Natural killer cell (primary cell): ENCODE measurements at regions not wholly inside any gene's neighbourhood (a gene's known extent, or its start where the extent isn't known, plus 50 kb on each side); places are given as distances from the start of the nearest gene placed in this dataset.

ENCODE experiments used
- ATAC-seq, 3 donors: fragments of 150-1000 bp in 2 of 3; fragments of 200-7000 bp in 1 of 3; cut with Tn5 transposase; 1 replicate in 1 of 3; 2 replicates in 2 of 3; pipeline ENCODE4 v1.10.0; 2021; ENCODE audit warnings: mild to moderate bottlenecking in 2 of 3, moderate library complexity in 2 of 3
- DNase-seq, 2 donors: peaks; one replicate each; pipeline versions ENCODE4 v3.0.0 to v3.0.0-alpha.2; 2013 to 2021; ENCODE audit warnings: mixed read lengths in 1 of 2
- H3K27ac ChIP-seq: one replicate; pipeline ENCODE4 v1.5.1; 2013; ENCODE audit warnings: mild to moderate bottlenecking, low read length
- H3K27me3 ChIP-seq: one replicate; pipeline ENCODE4 v1.6.1; 2013; ENCODE audit warnings: low read length; ENCODE audit not compliant: control insufficient read depth, insufficient read depth
- H3K36me3 ChIP-seq: one replicate; pipeline ENCODE4 v1.6.1; 2013; ENCODE audit warnings: low read length; ENCODE audit not compliant: control insufficient read depth, insufficient read depth
- H3K4me1 ChIP-seq: one replicate; pipeline ENCODE4 v1.6.1; 2013; ENCODE audit warnings: low read length; ENCODE audit not compliant: control insufficient read depth, insufficient read depth
- H3K4me3 ChIP-seq: one replicate; pipeline ENCODE4 v1.5.1; 2013; ENCODE audit warnings: low read length
- H3K9me3 ChIP-seq: one replicate; pipeline ENCODE4 v1.6.1; 2013; ENCODE audit warnings: low read length; ENCODE audit not compliant: control insufficient read depth, insufficient read depth
- H3K27ac Mint-ChIP-seq, 2 donors: one replicate each; pipeline ENCODE4 v1.8.0; 2022; ENCODE audit warnings: mild to moderate bottlenecking in 2 of 2, mixed read lengths in 2 of 2, moderate library complexity in 1 of 2
- H3K27me3 Mint-ChIP-seq, 2 donors: one replicate each; pipeline ENCODE4 v1.8.0; 2022; ENCODE audit warnings: low read depth in 2 of 2, mixed read lengths in 2 of 2
- H3K36me3 Mint-ChIP-seq: one replicate; pipeline ENCODE4 v1.8.0; 2022; ENCODE audit warnings: mixed read lengths
- H3K4me1 Mint-ChIP-seq, 2 donors: one replicate each; pipeline ENCODE4 v1.8.0; 2022; ENCODE audit warnings: mixed read lengths in 2 of 2
- H3K4me3 Mint-ChIP-seq: one replicate; pipeline ENCODE4 v1.8.0; 2022; ENCODE audit warnings: mild to moderate bottlenecking, moderate library complexity, mixed read lengths
- H3K9me3 Mint-ChIP-seq, 2 donors: one replicate each; pipeline ENCODE4 v1.8.0; 2022; ENCODE audit warnings: mixed read lengths in 2 of 2
- WGBS: methylation state at CpG from one replicate; pipeline ENCODE4 v1.1.7; 2013; ENCODE audit warnings: missing lambda C conversion rate; ENCODE audit not compliant: insufficient coverage; 5-methylcytosine and 5-hydroxymethylcytosine counted together
- intact Hi-C: fragments of 100-400 bp; cut with micrococcal nuclease; formaldehyde crosslinking; loops from one replicate; pipeline ENCODE4 v1.14.2; 2022
- TF ChIP-seq, protein P1 (sequence below): fragments of 200-600 bp; IDR thresholded peaks from one replicate; pipeline ENCODE4 v1.8.0; 2022; ENCODE audit warnings: antibody characterized with exemption

DNA sequence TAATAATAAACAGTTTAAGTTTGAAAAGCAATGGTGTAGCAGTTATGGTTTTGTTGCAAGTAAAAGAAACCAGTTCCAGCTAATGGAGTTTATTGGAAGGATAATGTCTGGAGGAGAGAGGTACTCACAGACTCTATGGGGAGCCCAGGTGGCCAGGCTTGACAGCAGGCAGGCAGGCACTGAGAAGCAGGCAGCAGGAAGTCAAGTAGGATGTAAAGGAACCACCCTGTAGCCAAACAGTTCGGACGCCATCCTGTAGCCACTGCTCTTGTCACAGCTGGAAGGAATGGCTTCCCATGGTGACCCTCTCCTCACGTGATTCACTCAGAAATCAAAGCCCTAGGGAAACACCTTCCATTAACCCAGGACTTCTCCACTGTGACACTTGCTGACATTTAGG, 96.7 kb upstream of the MC3R start:
- no peaks in the 10 kb centered on the region for H3K27me3 ChIP-seq
- Mint-ChIP-seq H3K27me3 (peaks cover 0 to 8% of the 10 kb centered on the region in 2 donors), H3K4me1 (no peaks in the 10 kb centered on the region), H3K9me3 (peaks cover 4 to 5% of the 10 kb centered on the region in 2 donors), H3K27ac (no peak overlapping the region), H3K36me3 (no peaks in the 10 kb centered on the region), H3K4me3 (no peak overlapping the region)
- no peaks in the 10 kb centered on the region for H3K4me1 ChIP-seq
- DNase-seq (no peak), ATAC-seq (no peak)
- 17% methylated on average over 3 of the region's 3 CpGs for WGBS
- H3K36me3 ChIP-seq, result no peaks in the 10 kb centered on the region
- TF ChIP-seq, protein P1, sequence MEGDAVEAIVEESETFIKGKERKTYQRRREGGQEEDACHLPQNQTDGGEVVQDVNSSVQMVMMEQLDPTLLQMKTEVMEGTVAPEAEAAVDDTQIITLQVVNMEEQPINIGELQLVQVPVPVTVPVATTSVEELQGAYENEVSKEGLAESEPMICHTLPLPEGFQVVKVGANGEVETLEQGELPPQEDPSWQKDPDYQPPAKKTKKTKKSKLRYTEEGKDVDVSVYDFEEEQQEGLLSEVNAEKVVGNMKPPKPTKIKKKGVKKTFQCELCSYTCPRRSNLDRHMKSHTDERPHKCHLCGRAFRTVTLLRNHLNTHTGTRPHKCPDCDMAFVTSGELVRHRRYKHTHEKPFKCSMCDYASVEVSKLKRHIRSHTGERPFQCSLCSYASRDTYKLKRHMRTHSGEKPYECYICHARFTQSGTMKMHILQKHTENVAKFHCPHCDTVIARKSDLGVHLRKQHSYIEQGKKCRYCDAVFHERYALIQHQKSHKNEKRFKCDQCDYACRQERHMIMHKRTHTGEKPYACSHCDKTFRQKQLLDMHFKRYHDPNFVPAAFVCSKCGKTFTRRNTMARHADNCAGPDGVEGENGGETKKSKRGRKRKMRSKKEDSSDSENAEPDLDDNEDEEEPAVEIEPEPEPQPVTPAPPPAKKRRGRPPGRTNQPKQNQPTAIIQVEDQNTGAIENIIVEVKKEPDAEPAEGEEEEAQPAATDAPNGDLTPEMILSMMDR, result no peak
- intact Hi-C loops, result no loop called here
- no peaks in the 10 kb centered on the region for H3K9me3 ChIP-seq
- no peak overlapping the region for H3K4me3 ChIP-seq
- no peak overlapping the region for H3K27ac ChIP-seq

DNA sequence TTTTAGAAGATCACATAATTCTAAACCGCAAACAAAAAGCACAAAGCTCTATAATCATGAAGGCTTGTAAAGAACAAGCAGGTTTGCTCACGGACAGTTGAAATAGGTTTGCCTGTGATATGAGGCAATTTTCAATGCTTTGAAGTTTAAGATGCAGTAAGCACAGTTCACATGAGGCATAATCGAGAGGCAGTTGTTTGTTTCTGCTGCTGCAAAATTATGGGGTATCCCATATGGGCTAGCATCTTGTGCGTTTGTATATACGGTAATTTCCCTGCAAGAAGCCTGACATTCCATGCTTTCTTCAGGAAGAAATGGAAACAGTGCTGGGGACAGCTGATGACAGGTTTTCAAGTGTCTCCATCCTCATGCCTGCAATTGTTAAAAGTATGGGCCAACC, 94.6 kb upstream of the MC3R start:
- Histone ChIP-seq H3K36me3 (no peaks in the 10 kb centered on the region), H3K4me1 (no peaks in the 10 kb centered on the region), H3K27ac (no peak overlapping the region), H3K4me3 (no peak overlapping the region), H3K9me3 (no peaks in the 10 kb centered on the region), H3K27me3 (no peaks in the 10 kb centered on the region)
- Mint-ChIP-seq H3K27me3 (peaks cover 0 to 8% of the 10 kb centered on the region in 2 donors), H3K27ac (no peak overlapping the region), H3K4me3 (no peak overlapping the region), H3K36me3 (no peaks in the 10 kb centered on the region), H3K4me1 (no peaks in the 10 kb centered on the region), H3K9me3 (peaks cover 4 to 5% of the 10 kb centered on the region in 2 donors)
- intact Hi-C loops, result no loop called here
- 82% methylated on average over 4 of the region's 5 CpGs for WGBS
- DNase-seq (no peak), ATAC-seq (no peak)
- TF ChIP-seq, protein P1, result no peak

DNA sequence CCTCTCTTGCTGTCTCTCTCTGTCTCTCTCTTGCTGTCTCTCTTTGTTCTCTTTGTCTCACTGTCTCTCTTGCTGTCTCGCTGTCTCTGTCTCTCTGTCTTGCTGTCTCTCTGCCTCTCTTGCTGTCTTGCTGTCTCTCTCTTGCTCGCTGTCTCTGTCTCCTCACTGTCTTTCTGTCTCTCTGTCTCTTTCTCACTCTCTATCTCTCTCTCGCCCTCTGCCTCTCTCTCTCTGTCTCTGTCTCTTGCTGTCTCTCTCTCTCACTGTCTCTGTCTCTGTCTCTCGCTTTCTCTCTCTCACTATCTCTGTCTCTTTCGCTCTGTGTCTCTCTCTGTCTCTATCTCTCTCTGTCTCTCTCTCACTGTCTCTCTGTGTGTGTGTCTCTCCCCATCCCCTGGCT, 92.9 kb upstream of the MC3R start:
- 87% methylated on average over 5 of the region's 5 CpGs for WGBS
- Histone ChIP-seq H3K27me3 (no peaks in the 10 kb centered on the region), H3K4me1 (no peaks in the 10 kb centered on the region), H3K36me3 (no peaks in the 10 kb centered on the region), H3K4me3 (no peak overlapping the region), H3K27ac (no peak overlapping the region), H3K9me3 (no peaks in the 10 kb centered on the region)
- Mint-ChIP-seq H3K36me3 (no peaks in the 10 kb centered on the region), H3K4me1 (no peaks in the 10 kb centered on the region), H3K4me3 (no peak overlapping the region), H3K9me3 (peaks cover 4 to 5% of the 10 kb centered on the region in 2 donors), H3K27ac (no peak overlapping the region), H3K27me3 (peaks cover 0 to 22% of the 10 kb centered on the region in 2 donors)
- intact Hi-C loops, result no loop called here
- TF ChIP-seq, protein P1, result no peak
- no peak for DNase-seq
- no peak for ATAC-seq

DNA sequence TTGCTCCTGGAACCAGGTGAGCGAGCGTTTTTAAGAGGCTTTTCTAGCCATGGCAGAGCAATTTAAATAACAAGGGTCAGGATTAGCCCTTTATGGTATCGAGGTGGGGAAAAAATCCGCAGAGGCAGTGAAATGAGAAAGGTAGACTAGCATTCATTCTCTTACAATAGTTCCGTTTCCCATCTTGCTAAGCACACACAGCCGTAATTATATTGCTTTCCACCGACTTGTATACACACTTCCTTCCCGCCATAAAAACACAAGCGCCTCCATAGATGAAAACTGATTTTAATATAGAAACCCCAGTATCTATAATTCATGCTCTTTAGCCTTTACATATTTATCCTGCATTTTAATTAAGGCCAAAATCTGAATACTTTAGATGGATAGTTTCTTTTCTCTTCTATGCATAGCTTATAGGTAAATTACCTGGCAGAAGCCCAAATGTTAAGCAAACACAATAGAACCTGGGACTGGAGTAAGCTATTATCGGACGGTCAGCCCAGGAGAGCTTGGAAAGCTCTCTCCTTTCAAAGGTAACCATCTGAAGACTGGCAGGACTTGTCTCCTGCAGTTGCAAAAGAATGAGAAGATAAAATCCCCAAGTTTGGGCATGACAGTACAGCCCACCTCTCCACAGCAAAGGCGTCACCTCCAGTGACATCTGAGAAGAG, 90.9 kb upstream of the MC3R start:
- Mint-ChIP-seq H3K4me3 (no peak overlapping the region), H3K4me1 (no peaks in the 10 kb centered on the region), H3K9me3 (peaks cover 4 to 5% of the 10 kb centered on the region in 2 donors), H3K27ac (no peak overlapping the region), H3K27me3 (peaks cover 4 to 25% of the 10 kb centered on the region in 2 donors), H3K36me3 (no peaks in the 10 kb centered on the region)
- Histone ChIP-seq H3K4me1 (no peaks in the 10 kb centered on the region), H3K36me3 (no peaks in the 10 kb centered on the region), H3K4me3 (no peak overlapping the region), H3K9me3 (no peaks in the 10 kb centered on the region), H3K27ac (no peak overlapping the region), H3K27me3 (no peaks in the 10 kb centered on the region)
- DNase-seq, result no peak
- no peak for ATAC-seq
- 75% methylated on average over 11 of the region's 12 CpGs for WGBS
- intact Hi-C loops, result no loop called here
- TF ChIP-seq, protein P1, result no peak
